Suprapubic skin (tissue), 4 donors: ENCODE measurements at regions not wholly inside any gene's neighbourhood (a gene's known extent, or its start where the extent isn't known, plus 50 kb on each side); places are given as distances from the start of the nearest gene placed in this dataset.

ENCODE experiments used
- EP300 ChIP-seq: sonication (generic); formaldehyde crosslinking; IDR thresholded peaks from one replicate; pipeline ENCODE4 v1.6.1; 2017; ENCODE audit warnings: antibody characterized with exemption
- POLR2A ChIP-seq, 2 donors: fragments of 450-650 bp; IDR thresholded peaks; one replicate each; pipeline ENCODE4 v1.6.1; 2017; ENCODE audit warnings: antibody characterized with exemption in 2 of 2, mild to moderate bottlenecking in 2 of 2, moderate library complexity in 2 of 2
- POLR2AphosphoS5 ChIP-seq, 3 donors: sonication (generic); formaldehyde crosslinking; IDR thresholded peaks; one replicate each; pipeline ENCODE4 v1.6.1; 2017; ENCODE audit warnings: antibody characterized with exemption in 3 of 3
- TF ChIP-seq, protein P1 (sequence below), 2 donors: fragments of 200-600 bp in 1 of 2; fragments of 450-650 bp in 1 of 2; sonication (generic) in 1 of 2; IDR thresholded peaks; one replicate each; pipeline ENCODE4 v1.5.1; 2016 to 2019; ENCODE audit warnings: antibody characterized with exemption in 2 of 2, mild to moderate bottlenecking in 1 of 2, moderate library complexity in 1 of 2

GRCh38 chr22:49589301-49589700 lies 238.4 kb downstream of the BRD1 start:
- TF ChIP-seq, protein P1, sequence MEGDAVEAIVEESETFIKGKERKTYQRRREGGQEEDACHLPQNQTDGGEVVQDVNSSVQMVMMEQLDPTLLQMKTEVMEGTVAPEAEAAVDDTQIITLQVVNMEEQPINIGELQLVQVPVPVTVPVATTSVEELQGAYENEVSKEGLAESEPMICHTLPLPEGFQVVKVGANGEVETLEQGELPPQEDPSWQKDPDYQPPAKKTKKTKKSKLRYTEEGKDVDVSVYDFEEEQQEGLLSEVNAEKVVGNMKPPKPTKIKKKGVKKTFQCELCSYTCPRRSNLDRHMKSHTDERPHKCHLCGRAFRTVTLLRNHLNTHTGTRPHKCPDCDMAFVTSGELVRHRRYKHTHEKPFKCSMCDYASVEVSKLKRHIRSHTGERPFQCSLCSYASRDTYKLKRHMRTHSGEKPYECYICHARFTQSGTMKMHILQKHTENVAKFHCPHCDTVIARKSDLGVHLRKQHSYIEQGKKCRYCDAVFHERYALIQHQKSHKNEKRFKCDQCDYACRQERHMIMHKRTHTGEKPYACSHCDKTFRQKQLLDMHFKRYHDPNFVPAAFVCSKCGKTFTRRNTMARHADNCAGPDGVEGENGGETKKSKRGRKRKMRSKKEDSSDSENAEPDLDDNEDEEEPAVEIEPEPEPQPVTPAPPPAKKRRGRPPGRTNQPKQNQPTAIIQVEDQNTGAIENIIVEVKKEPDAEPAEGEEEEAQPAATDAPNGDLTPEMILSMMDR (IDR thresholded peaks at IDR 0.05): no peak
- TF ChIP-seq POLR2A (IDR thresholded peaks at IDR 0.05) (no peak), EP300 (no peak), POLR2AphosphoS5 (IDR thresholded peaks at IDR 0.05) (no peak)
